Lung (tissue), 11 donors: ENCODE measurements at regions not wholly inside any gene's neighbourhood (a gene's known extent, or its start where the extent isn't known, plus 50 kb on each side); places are given as distances from the start of the nearest gene placed in this dataset.
"Not testable (repeated sequence)": the region's sequence is repeated elsewhere in the genome, so short reads cannot be mapped to it uniquely, and the experiment has no call there.

Experiments used
- ATAC-seq: fragments of 200-7000 bp; cut with Tn5 transposase; one replicate; pipeline ENCODE4 v1.9.1; 2020; ENCODE audit warnings: moderate number of reproducible peaks; ENCODE audit not compliant: insufficient read depth, low FRiP score
- DNase-seq, 3 donors: peaks; one replicate each; pipeline ENCODE4 v3.0.0-alpha.2; 2013 to 2017
- H3K27ac ChIP-seq, 2 donors: one replicate each; pipeline ENCODE4 v1.5.1; 2013; ENCODE audit warnings: mild to moderate bottlenecking in 2 of 2, moderate library complexity in 2 of 2, control low read depth in 1 of 2, inconsistent platforms in 1 of 2, low read depth in 1 of 2, low read length in 1 of 2
- H3K27me3 ChIP-seq, 3 donors: one replicate each; pipeline ENCODE4 v1.5.1; 2013; ENCODE audit warnings: low read length in 2 of 3; ENCODE audit not compliant: control insufficient read depth in 3 of 3, insufficient read depth in 3 of 3
- H3K36me3 ChIP-seq, 4 donors: one replicate each; pipeline ENCODE4 v1.5.1; 2013; ENCODE audit warnings: low read length in 4 of 4, mild to moderate bottlenecking in 1 of 4, moderate library complexity in 1 of 4; ENCODE audit not compliant: control insufficient read depth in 4 of 4, insufficient read depth in 4 of 4
- H3K4me1 ChIP-seq, 5 donors: one replicate each; pipeline ENCODE4 v1.5.1; 2013; ENCODE audit warnings: low read length in 5 of 5, mild to moderate bottlenecking in 2 of 5, moderate library complexity in 1 of 5; ENCODE audit not compliant: control insufficient read depth in 5 of 5, insufficient read depth in 5 of 5
- H3K4me3 ChIP-seq: one replicate; pipeline ENCODE4 v1.5.1; 2013; ENCODE audit warnings: mild to moderate bottlenecking, control low read depth, moderate library complexity
- H3K9ac ChIP-seq, 2 donors: one replicate each; pipeline ENCODE4 v1.5.1; 2013; ENCODE audit warnings: low read length in 2 of 2, control low read depth in 1 of 2; ENCODE audit not compliant: insufficient read depth in 1 of 2
- H3K9me3 ChIP-seq, 4 donors: one replicate each; pipeline ENCODE4 v1.5.1; 2013; ENCODE audit warnings: low read length in 3 of 4, mild to moderate bottlenecking in 1 of 4, moderate library complexity in 1 of 4; ENCODE audit not compliant: control insufficient read depth in 4 of 4, insufficient read depth in 3 of 4
- WGBS, 2 donors: extraction: QIAGEN DNeasy Blood & Tissue Kit; methylation state at CpG; one replicate each; pipeline ENCODE4 v1.1.7; 2013; 5-methylcytosine and 5-hydroxymethylcytosine counted together
- TF ChIP-seq, protein P1 (sequence below): IDR thresholded peaks from 2 replicates; pipeline ENCODE4 v1.5.1; 2012; ENCODE audit warnings: mild to moderate bottlenecking; ENCODE audit errors: control extremely low read depth, extremely low read depth
- donor health status: control.
- donor health status: control.
- donor health status: Bipolar disorder and iron deficiency.
- donor health status: healthy.
- donor health status: DM: yes; HTN: yes; CAD: no.

DNA sequence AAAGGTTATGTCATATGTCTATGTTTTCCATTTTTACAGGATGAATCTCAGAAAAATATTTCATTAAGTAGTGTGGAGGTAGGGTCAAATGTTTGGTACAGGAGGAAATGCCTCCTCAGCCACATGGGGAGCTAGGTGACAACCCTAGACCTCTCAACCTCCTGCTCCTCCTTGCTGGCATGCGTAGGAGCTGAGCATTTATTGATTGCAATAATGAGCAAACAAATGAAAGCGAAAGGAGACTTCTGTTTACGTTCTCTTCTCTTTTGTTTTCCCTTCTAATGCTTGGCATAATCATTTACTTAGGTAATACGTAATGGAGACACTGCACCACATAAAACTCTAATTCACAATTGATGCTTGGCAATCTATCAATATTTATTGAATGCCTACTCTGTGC lies 95.1 kb upstream of the CCBE1 start:
- TF ChIP-seq, protein P1, sequence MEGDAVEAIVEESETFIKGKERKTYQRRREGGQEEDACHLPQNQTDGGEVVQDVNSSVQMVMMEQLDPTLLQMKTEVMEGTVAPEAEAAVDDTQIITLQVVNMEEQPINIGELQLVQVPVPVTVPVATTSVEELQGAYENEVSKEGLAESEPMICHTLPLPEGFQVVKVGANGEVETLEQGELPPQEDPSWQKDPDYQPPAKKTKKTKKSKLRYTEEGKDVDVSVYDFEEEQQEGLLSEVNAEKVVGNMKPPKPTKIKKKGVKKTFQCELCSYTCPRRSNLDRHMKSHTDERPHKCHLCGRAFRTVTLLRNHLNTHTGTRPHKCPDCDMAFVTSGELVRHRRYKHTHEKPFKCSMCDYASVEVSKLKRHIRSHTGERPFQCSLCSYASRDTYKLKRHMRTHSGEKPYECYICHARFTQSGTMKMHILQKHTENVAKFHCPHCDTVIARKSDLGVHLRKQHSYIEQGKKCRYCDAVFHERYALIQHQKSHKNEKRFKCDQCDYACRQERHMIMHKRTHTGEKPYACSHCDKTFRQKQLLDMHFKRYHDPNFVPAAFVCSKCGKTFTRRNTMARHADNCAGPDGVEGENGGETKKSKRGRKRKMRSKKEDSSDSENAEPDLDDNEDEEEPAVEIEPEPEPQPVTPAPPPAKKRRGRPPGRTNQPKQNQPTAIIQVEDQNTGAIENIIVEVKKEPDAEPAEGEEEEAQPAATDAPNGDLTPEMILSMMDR, result no peak

DNA sequence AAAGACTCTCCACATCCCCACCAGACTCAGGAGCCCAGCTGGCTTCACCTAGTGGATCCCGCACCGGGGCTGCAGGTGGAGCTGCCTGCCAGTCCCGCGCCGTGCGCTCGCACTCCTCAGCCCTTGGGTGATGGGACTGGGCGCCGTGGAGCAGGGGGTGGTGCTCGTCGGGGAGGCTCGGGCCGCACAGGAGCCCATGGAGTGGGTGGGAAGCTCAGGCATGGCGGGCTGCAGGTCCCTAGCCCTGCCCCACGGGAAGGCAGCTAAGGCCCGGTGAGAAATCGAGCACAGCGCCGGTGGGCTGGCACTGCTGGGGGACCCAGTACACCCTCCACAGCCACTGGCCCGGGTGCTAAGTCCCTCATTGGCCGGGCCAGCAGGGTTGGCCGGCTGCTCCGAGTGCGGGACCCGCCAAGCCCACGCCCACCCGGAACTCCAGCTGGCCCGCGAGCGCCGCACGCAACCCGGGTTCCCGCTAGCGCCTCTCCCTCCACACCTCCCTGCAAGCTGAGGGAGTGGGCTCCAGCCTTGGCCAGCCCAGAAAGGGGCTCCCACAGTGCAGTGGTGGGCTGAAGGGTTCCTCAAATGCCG lies 93.2 kb upstream of the CCBE1 start:
- H3K27me3 ChIP-seq, H3K36me3 ChIP-seq, H3K9me3 ChIP-seq, ATAC-seq, H3K4me3 ChIP-seq, H3K27ac ChIP-seq, H3K4me1 ChIP-seq, H3K9ac ChIP-seq, DNase-seq: not testable (repeated sequence)
- 94 to 97% methylated on average over 32 to 36 of the region's 36 CpGs for WGBS, 2 donors

More for the DNA sequence above, 95.1 kb upstream of the CCBE1 start:
- H3K27ac ChIP-seq, result no peak overlapping the region
- no peak overlapping the region for H3K9ac ChIP-seq
- no peaks in the 10 kb centered on the region for H3K27me3 ChIP-seq
- H3K4me1 ChIP-seq, result no peaks in the 10 kb centered on the region
- no peak overlapping the region for H3K4me3 ChIP-seq
- H3K36me3 ChIP-seq, result no peaks in the 10 kb centered on the region
- no peaks in the 10 kb centered on the region for H3K9me3 ChIP-seq
- 67 to 79% methylated on average over 4 of the region's 4 CpGs for WGBS, 2 donors
- DNase-seq, result no peak
- ATAC-seq, result no peak

DNA sequence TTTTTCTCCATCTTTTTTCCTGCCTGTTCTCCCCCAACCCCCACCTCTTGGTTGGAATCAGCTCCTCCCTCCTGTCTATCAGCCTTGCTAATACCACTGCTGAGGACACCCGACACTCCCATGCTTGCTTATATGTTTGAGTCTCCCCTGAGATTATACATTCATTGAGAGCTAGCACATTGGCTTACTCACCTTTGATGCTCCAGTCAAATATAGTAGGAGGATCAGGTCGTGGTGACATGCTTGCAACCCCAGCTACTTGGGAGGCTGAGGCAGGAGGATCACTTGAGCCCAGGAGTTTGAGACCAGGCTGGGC lies 91.5 kb upstream of the CCBE1 start:
- no peak overlapping the region for H3K9ac ChIP-seq
- no peaks in the 10 kb centered on the region for H3K4me1 ChIP-seq
- no peaks in the 10 kb centered on the region for H3K27me3 ChIP-seq
- no peaks in the 10 kb centered on the region for H3K36me3 ChIP-seq
- ATAC-seq (no peak), DNase-seq (no peak)
- WGBS, 2 donors, result 73 to 81% methylated on average over 2 of the region's 2 CpGs
- no peak overlapping the region for H3K27ac ChIP-seq
- TF ChIP-seq, protein P1, result no peak
- no peak overlapping the region for H3K4me3 ChIP-seq
- no peaks in the 10 kb centered on the region for H3K9me3 ChIP-seq

DNA sequence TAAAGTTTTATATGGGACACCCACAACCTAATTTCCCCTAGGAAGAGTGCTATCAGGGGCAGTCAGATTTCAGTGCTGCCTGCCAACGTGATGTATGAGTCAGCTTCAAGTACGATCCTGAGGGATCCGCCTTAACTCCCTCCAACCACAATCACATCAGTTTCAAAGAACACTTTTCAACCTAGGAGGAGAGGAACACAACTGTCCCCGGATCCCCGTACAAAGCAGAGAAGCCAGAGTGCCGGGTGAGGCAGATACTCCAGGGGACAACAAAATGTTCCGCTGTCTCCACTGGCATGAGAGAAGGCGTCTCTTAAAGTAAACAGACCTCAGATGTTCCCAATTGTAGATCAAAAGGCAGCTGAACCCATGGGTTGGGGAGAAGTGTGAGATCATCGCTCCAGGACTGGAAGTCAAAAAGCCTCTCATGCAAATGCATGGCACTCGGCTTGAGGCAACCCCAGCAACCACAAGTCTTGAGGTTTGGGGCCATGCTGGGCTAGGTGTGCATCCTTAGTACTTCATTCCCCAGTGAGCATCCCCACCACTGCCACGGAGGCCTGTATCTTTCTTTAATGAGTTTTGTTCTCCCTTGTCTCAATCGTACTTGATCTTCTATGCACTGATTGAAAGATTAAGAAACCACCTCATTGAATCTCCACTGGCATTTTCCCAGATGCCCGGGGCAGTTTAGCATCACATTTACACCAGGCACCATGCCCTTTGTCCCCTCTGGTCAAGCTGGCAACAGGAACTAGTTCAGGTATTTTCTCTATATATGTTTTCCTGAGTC lies 91.0 kb upstream of the CCBE1 start:
- DNase-seq (no peak), ATAC-seq (no peak)
- Histone ChIP-seq H3K4me3 (no peak overlapping the region), H3K9ac (no peak overlapping the region), H3K9me3 (no peaks in the 10 kb centered on the region), H3K27me3 (no peaks in the 10 kb centered on the region), H3K4me1 (peaks cover 0 to under 1% (median 0%) of the 10 kb centered on the region in 5 donors), H3K27ac (no peak overlapping the region), H3K36me3 (no peaks in the 10 kb centered on the region)
- 48 to 63% methylated on average over 13 of the region's 13 CpGs for WGBS, 2 donors
- TF ChIP-seq, protein P1, result no peak
